GM12878 (cell line): ENCODE measurements at regions not wholly inside any gene's neighbourhood (a gene's known extent, or its start where the extent isn't known, plus 50 kb on each side); places are given as distances from the start of the nearest gene placed in this dataset.

ENCODE experiments used
- ATAC-seq: fragments of 200-7000 bp; cut with Tn5 transposase; 3 replicates; pipeline ENCODE4 v1.9.1; 2020; ENCODE audit warnings: mild to moderate bottlenecking, moderate library complexity
- BruUV-seq: library from RNA; stranded (reverse); fragments of 400-500 nt; replicated peaks from 2 replicates; lab custom pipeline; 2021; lab: Mats Ljungman, UMichigan
- CTCF ChIA-PET: fragments of 300-600 bp; sonication (Branson Sonifier 250); formaldehyde crosslinking; extraction: SDS; loops from one replicate; lab custom pipeline; 2021; ENCODE audit warnings: inconsistent platforms; lab: Yijun Ruan, JAX
- POLR2A ChIA-PET: fragments of 350-600 bp; formaldehyde crosslinking; extraction: SDS; loops from one replicate; lab custom pipeline; 2021; ENCODE audit warnings: inconsistent platforms; lab: Charles Lee
- RAD21 ChIA-PET: fragments of 300-600 bp; sonication (Branson Sonifier 250); formaldehyde crosslinking; loops from one replicate; lab custom pipeline; 2023; ENCODE audit warnings: antibody characterized with exemption; ENCODE audit not compliant: unreplicated experiment; lab: Charles Lee
- SMC1A ChIA-PET: fragments of 300-600 bp; sonication (Branson Sonifier 250); formaldehyde crosslinking; loops from one replicate; lab custom pipeline; 2023; ENCODE audit not compliant: unreplicated experiment, uncharacterized antibody; lab: Charles Lee
- DNase-seq: peaks from one replicate; pipeline ENCODE4 v3.0.0-alpha.2; 2011; ENCODE audit warnings: low read depth, low spot score
- FAIRE-seq: peaks from 3 replicates; lab custom pipeline; 2011; peaks lifted over from hg19 to GRCh38; lab: Jason Lieb, UNC
- H2AFZ ChIP-seq: 2 replicates; pipeline ENCODE4 v1.6.0; 2011; ENCODE audit warnings: low read depth, low read length, control low read depth; ENCODE audit not compliant: control insufficient read depth
- H3K27ac ChIP-seq: 2 replicates; pipeline ENCODE4 v1.5.1; 2011; ENCODE audit warnings: control low read depth; ENCODE audit not compliant: control insufficient read depth, insufficient read depth
- H3K27me3 ChIP-seq, 2 experiments: replicated peaks in 1 of 2; 2 replicates each; pipeline versions ENCODE4 v1.6.0 to v1.6.1; 2011; ENCODE audit warnings: low read length in 1 of 2; ENCODE audit not compliant: control insufficient read depth in 2 of 2, insufficient read depth in 2 of 2
- H3K36me3 ChIP-seq, 2 experiments: 2 replicates each; pipeline ENCODE4 v1.5.1; 2011; ENCODE audit warnings: low read length in 1 of 2; ENCODE audit not compliant: control insufficient read depth in 2 of 2, insufficient read depth in 2 of 2
- H3K4me1 ChIP-seq: 2 replicates; pipeline ENCODE4 v1.6.1; 2011; ENCODE audit warnings: mild to moderate bottlenecking, low read length, moderate library complexity, mixed read lengths; ENCODE audit not compliant: control insufficient read depth, insufficient read depth
- H3K4me2 ChIP-seq: 2 replicates; pipeline ENCODE4 v1.6.0; 2011; ENCODE audit warnings: control low read depth; ENCODE audit not compliant: control insufficient read depth, insufficient read depth
- H3K4me3 ChIP-seq: fragments of 200-600 bp; sonication (generic); 2 replicates; pipeline ENCODE4 v1.5.1; 2016
- H3K79me2 ChIP-seq: 2 replicates; pipeline ENCODE4 v1.6.0; 2011; ENCODE audit warnings: low read length; ENCODE audit not compliant: control insufficient read depth, insufficient read depth
- H3K9ac ChIP-seq: 2 replicates; pipeline ENCODE4 v1.8.0; 2011; ENCODE audit warnings: low read length, control low read depth, mixed read lengths; ENCODE audit not compliant: control insufficient read depth, insufficient read depth
- H3K9me3 ChIP-seq: replicated peaks from 3 replicates; pipeline ENCODE4 v1.5.1; 2011; ENCODE audit warnings: mild to moderate bottlenecking, low read length; ENCODE audit not compliant: control insufficient read depth, insufficient read depth
- H4K20me1 ChIP-seq: 2 replicates; pipeline ENCODE4 v1.6.0; 2011; ENCODE audit not compliant: control insufficient read depth, insufficient read depth
- BACH1 ChIP-seq: fragments of 450-650 bp; IDR thresholded peaks from 2 replicates; pipeline ENCODE4 v1.6.1; 2017; ENCODE audit warnings: mild to moderate bottlenecking, borderline replicate concordance
- LARP7 ChIP-seq: fragments of 450-650 bp; IDR thresholded peaks from 2 replicates; pipeline ENCODE4 v1.6.1; 2017; ENCODE audit warnings: mild to moderate bottlenecking
- MEF2A ChIP-seq: IDR thresholded peaks from 2 replicates; pipeline ENCODE4 v1.6.1; 2011; ENCODE audit warnings: low read depth, mild to moderate bottlenecking, low read length, moderate library complexity; ENCODE audit not compliant: insufficient read depth
- MXI1 ChIP-seq: fragments of 150-350 bp; IDR thresholded peaks from 2 replicates; pipeline ENCODE4 v1.6.1; 2011; ENCODE audit warnings: low read depth, mild to moderate bottlenecking, inconsistent platforms, low read length, improper control_type of control experiment
- NRF1 ChIP-seq: conservative IDR thresholded peaks from 2 replicates; pipeline ENCODE4 v1.6.1; 2011; ENCODE audit warnings: mild to moderate bottlenecking, low read depth, low read length, improper control_type of control experiment
- PAX5 ChIP-seq: IDR thresholded peaks from 2 replicates; pipeline ENCODE4 v1.6.1; 2011; ENCODE audit warnings: low read depth, low read length, borderline replicate concordance
- RAD51 ChIP-seq: fragments of 450-650 bp; IDR thresholded peaks from 2 replicates; pipeline ENCODE4 v1.6.1; 2016; ENCODE audit warnings: moderate library complexity, mild to moderate bottlenecking, inconsistent platforms
- WGBS: methylation state at CpG from one replicate; pipeline ENCODE4 v1.1.6; 2016; ENCODE audit warnings: low lambda C conversion rate; ENCODE audit not compliant: insufficient replicate concordance, insufficient coverage; ENCODE audit errors: missing lambda C conversion rate; 5-methylcytosine and 5-hydroxymethylcytosine counted together
- in situ Hi-C: fragments of 300-500 bp; cut with MboI; formaldehyde crosslinking; loops from 9 replicates; pipeline ENCODE4 v1.14.3; 2018; ENCODE audit warnings: mixed read lengths
- intact Hi-C: fragments of 100-400 bp; cut with micrococcal nuclease; formaldehyde crosslinking; loops from one replicate; pipeline ENCODE4 v1.14.2; 2022; ENCODE audit not compliant: unreplicated experiment
- TF ChIP-seq, protein P1 (sequence below): IDR thresholded peaks from 2 replicates; pipeline ENCODE4 v1.6.1; 2011; ENCODE audit warnings: borderline replicate concordance, low read depth, mild to moderate bottlenecking, moderate library complexity, low read length; ENCODE audit not compliant: insufficient read depth, poor library complexity, severe bottlenecking
- TF ChIP-seq, protein P2 (sequence below): IDR thresholded peaks from 2 replicates; pipeline ENCODE4 v1.6.1; 2012; ENCODE audit warnings: low read length, inconsistent platforms
- TF ChIP-seq, protein P3 (sequence below): fragments of 450-650 bp; IDR thresholded peaks from 2 replicates; pipeline ENCODE4 v1.6.1; 2016; ENCODE audit warnings: mild to moderate bottlenecking, moderate library complexity, borderline replicate concordance

DNA sequence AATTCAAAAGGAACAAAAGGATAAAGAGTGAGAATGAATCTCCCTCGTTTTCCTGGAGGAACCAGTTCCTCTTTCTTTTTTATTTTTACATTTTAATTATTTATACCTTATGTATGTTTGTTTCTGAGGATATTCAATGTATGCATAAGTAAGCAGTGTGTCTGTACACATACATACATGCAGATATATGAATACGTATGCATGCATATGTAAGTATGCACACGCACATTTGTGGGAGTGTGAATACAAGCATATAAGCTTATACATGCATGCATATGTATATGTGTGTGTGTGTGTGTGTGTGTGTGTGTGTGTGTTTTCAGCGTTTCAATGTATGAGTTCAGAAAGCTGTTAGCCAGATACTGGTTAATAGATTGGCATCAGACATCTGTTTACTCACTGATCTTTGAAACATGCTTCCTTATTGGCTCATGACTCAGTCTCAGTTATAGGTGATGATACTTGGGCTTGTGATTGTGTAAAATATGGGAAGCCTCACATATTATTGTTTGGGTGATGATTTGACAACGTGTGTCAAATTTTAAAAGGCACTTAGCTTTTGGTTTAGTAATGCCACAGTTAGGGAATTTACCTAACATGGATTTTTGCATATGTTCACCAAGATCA is 279.7 kb upstream of the TRIB2 start:
- ChIA-PET SMC1A (interaction anchor here (0.8 to 1.6 kb wide), 6 partner anchors 11 to 495 kb away, joined by 3 read pairs; no protein-coding TSS in a partner anchor), RAD21 (interaction anchor here (1.1 to 1.9 kb wide), 2 partner anchors 61 to 143 kb away, joined by 3 to 6 read pairs; no protein-coding TSS in a partner anchor), POLR2A (interaction anchor here (0.6 kb wide), 1 partner anchor 21 kb away, joined by 3 read pairs; no protein-coding TSS in a partner anchor), CTCF (interaction anchor here (0.9 to 1.5 kb wide), 3 partner anchors 16 to 279 kb away, joined by 3 to 6 read pairs (median 6); partner anchors contain the start of gene TRIB2)
- Histone ChIP-seq H3K4me1 (no peaks in the 10 kb centered on the region), H4K20me1 (no peaks in the 10 kb centered on the region), H3K4me3 (no peak overlapping the region), H3K36me3 (no peaks in the 10 kb centered on the region), H3K4me2 (no peak overlapping the region), H3K27me3 (no peaks in the 10 kb centered on the region), H3K9me3 (no peaks in the 10 kb centered on the region), H3K27ac (no peak overlapping the region), H3K79me2 (no peaks in the 10 kb centered on the region), H2AFZ (no peak overlapping the region), H3K9ac (no peak overlapping the region)
- in situ Hi-C loops (no loop called here), intact Hi-C loops (no loop called here)
- no peak for DNase-seq
- TF ChIP-seq MEF2A (no peak), RAD51 (no peak), LARP7 (no peak)
- TF ChIP-seq, protein P1, sequence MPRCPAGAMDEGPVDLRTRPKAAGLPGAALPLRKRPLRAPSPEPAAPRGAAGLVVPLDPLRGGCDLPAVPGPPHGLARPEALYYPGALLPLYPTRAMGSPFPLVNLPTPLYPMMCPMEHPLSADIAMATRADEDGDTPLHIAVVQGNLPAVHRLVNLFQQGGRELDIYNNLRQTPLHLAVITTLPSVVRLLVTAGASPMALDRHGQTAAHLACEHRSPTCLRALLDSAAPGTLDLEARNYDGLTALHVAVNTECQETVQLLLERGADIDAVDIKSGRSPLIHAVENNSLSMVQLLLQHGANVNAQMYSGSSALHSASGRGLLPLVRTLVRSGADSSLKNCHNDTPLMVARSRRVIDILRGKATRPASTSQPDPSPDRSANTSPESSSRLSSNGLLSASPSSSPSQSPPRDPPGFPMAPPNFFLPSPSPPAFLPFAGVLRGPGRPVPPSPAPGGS = peak; percentile 28
- ATAC-seq = no peak
- no peak for FAIRE-seq
- WGBS = 63% methylated on average over 5 of the region's 5 CpGs
- BruUV-seq = no TSS peak

DNA sequence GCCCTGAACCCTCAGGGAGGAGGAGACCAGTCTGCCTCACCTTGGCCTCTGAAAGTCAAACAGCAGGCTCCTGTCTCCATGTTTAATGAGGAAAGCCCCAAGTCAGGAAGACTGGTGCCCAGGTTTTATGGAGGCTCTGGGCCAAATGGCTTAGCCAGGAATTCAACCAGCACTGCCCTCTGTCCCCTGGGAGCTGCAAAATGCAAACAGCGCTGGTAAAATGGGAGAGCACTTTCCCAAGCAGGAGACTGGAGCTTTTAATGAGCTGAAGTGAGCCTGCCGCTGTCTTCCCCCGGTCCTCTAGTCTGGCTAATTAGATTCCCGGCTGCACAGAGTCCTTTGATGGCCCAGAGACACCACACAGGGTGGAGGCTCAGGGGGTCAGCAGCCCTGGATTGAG is 276.0 kb upstream of the TRIB2 start:
- no peak for FAIRE-seq
- intact Hi-C loops = no loop called here
- CTCF ChIA-PET = interaction anchor here (2.0 kb wide), 1 partner anchor 10 kb away, joined by 5 read pairs; no protein-coding TSS in a partner anchor
- Histone ChIP-seq H3K27ac (no peak overlapping the region), H3K4me1 (no peaks in the 10 kb centered on the region), H3K27me3 (no peaks in the 10 kb centered on the region), H3K4me2 (no peak overlapping the region), H3K9me3 (no peaks in the 10 kb centered on the region), H4K20me1 (no peaks in the 10 kb centered on the region), H3K79me2 (no peaks in the 10 kb centered on the region), H3K9ac (no peak overlapping the region), H3K4me3 (no peak overlapping the region), H2AFZ (no peak overlapping the region), H3K36me3 (no peaks in the 10 kb centered on the region)
- no peak for ATAC-seq
- DNase-seq = no peak
- RAD21 ChIA-PET = no interaction called here
- in situ Hi-C loops = no loop called here
- WGBS = 75% methylated on average over 4 of the region's 4 CpGs
- no TSS peak for BruUV-seq
- SMC1A ChIA-PET = no interaction called here
- POLR2A ChIA-PET = no interaction called here
- TF ChIP-seq MXI1 (no peak), BACH1 (no peak), PAX5 (no peak), NRF1 (no peak)
- TF ChIP-seq, protein P2, sequence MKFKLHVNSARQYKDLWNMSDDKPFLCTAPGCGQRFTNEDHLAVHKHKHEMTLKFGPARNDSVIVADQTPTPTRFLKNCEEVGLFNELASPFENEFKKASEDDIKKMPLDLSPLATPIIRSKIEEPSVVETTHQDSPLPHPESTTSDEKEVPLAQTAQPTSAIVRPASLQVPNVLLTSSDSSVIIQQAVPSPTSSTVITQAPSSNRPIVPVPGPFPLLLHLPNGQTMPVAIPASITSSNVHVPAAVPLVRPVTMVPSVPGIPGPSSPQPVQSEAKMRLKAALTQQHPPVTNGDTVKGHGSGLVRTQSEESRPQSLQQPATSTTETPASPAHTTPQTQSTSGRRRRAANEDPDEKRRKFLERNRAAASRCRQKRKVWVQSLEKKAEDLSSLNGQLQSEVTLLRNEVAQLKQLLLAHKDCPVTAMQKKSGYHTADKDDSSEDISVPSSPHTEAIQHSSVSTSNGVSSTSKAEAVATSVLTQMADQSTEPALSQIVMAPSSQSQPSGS = no peak
- TF ChIP-seq, protein P3, sequence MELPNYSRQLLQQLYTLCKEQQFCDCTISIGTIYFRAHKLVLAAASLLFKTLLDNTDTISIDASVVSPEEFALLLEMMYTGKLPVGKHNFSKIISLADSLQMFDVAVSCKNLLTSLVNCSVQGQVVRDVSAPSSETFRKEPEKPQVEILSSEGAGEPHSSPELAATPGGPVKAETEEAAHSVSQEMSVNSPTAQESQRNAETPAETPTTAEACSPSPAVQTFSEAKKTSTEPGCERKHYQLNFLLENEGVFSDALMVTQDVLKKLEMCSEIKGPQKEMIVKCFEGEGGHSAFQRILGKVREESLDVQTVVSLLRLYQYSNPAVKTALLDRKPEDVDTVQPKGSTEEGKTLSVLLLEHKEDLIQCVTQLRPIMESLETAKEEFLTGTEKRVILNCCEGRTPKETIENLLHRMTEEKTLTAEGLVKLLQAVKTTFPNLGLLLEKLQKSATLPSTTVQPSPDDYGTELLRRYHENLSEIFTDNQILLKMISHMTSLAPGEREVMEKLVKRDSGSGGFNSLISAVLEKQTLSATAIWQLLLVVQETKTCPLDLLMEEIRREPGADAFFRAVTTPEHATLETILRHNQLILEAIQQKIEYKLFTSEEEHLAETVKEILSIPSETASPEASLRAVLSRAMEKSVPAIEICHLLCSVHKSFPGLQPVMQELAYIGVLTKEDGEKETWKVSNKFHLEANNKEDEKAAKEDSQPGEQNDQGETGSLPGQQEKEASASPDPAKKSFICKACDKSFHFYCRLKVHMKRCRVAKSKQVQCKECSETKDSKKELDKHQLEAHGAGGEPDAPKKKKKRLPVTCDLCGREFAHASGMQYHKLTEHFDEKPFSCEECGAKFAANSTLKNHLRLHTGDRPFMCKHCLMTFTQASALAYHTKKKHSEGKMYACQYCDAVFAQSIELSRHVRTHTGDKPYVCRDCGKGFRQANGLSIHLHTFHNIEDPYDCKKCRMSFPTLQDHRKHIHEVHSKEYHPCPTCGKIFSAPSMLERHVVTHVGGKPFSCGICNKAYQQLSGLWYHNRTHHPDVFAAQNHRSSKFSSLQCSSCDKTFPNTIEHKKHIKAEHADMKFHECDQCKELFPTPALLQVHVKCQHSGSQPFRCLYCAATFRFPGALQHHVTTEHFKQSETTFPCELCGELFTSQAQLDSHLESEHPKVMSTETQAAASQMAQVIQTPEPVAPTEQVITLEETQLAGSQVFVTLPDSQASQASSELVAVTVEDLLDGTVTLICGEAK = no peak
